ENCODE measurements at regions not wholly inside any gene's neighbourhood (a gene's known extent, or its start where the extent isn't known, plus 50 kb on each side); places are given as distances from the start of the nearest gene placed in this dataset.

GRCh38 chr21:25025596-25025995 lies 581.7 kb downstream of the MRPL39 start:
- TF ChIP-seq ZBTB33 (IDR thresholded peaks at IDR 0.05) (no peak), REST (IDR thresholded peaks at IDR 0.05) (no peak), JUND (IDR thresholded peaks at IDR 0.05) (no peak), CTCF (IDR thresholded peaks at IDR 0.05; ENCODE audit: low read depth, low read length, missing input control) (no peak), YY1 (IDR thresholded peaks at IDR 0.05) (no peak), TAF1 (conservative IDR thresholded peaks at IDR 0.05) (no peak)
